Suprapubic skin (tissue), 4 donors: ENCODE measurements at regions not wholly inside any gene's neighbourhood (a gene's known extent, or its start where the extent isn't known, plus 50 kb on each side); places are given as distances from the start of the nearest gene placed in this dataset.
"Not testable (repeated sequence)": the region's sequence is repeated elsewhere in the genome, so short reads cannot be mapped to it uniquely, and the experiment has no call there.

Source experiments
- DNase-seq, 2 donors: peaks; one replicate each; pipeline ENCODE4 v3.0.0-alpha.2; 2019; ENCODE audit warnings: low spot score in 2 of 2
- H3K27ac ChIP-seq: fragments of 200-600 bp; sonication (generic); one replicate; pipeline ENCODE4 v1.5.1; 2019
- H3K27me3 ChIP-seq: fragments of 200-600 bp; sonication (generic); one replicate; pipeline ENCODE4 v1.5.1; 2019
- H3K36me3 ChIP-seq: fragments of 200-600 bp; sonication (generic); one replicate; pipeline ENCODE4 v1.5.1; 2019
- H3K4me1 ChIP-seq: fragments of 200-600 bp; sonication (generic); one replicate; pipeline ENCODE4 v1.5.1; 2019
- H3K4me3 ChIP-seq: fragments of 200-600 bp; sonication (generic); one replicate; pipeline ENCODE4 v1.5.1; 2019; ENCODE audit warnings: mild to moderate bottlenecking
- H3K9me3 ChIP-seq: fragments of 200-600 bp; sonication (generic); one replicate; pipeline ENCODE4 v1.5.1; 2019
- EP300 ChIP-seq: sonication (generic); formaldehyde crosslinking; IDR thresholded peaks from one replicate; pipeline ENCODE4 v1.6.1; 2017; ENCODE audit warnings: antibody characterized with exemption
- POLR2A ChIP-seq, 2 donors: fragments of 450-650 bp; IDR thresholded peaks; one replicate each; pipeline ENCODE4 v1.6.1; 2017; ENCODE audit warnings: antibody characterized with exemption in 2 of 2, mild to moderate bottlenecking in 2 of 2, moderate library complexity in 2 of 2
- POLR2AphosphoS5 ChIP-seq, 3 donors: sonication (generic); formaldehyde crosslinking; IDR thresholded peaks; one replicate each; pipeline ENCODE4 v1.6.1; 2017; ENCODE audit warnings: antibody characterized with exemption in 3 of 3
- WGBS: methylation state at CpG from one replicate; pipeline ENCODE4 v1.1.5; 2018; 5-methylcytosine and 5-hydroxymethylcytosine counted together
- TF ChIP-seq, protein P1 (sequence below), 2 donors: fragments of 200-600 bp in 1 of 2; fragments of 450-650 bp in 1 of 2; sonication (generic) in 1 of 2; IDR thresholded peaks; one replicate each; pipeline ENCODE4 v1.5.1; 2016 to 2019; ENCODE audit warnings: antibody characterized with exemption in 2 of 2, mild to moderate bottlenecking in 1 of 2, moderate library complexity in 1 of 2

DNA sequence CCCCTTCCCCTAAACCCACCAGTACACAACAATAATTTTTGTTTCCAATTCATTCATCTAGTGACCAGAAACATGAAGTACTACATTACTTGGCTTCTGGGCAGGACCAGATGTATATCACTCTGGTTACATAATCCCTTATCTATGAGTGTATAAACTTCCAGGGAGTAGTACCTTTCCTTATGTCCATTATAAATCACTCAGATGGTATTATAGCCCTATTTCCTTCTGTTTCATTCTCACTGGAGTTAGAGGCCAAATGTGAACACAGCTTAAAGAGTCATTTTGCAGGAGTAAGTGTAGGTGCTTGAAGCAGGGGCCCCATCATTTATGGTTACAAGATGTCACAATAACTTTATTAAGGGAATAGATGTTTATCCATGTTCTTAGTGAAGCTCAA lies 894.4 kb upstream of the NXPH2 start:
- TF ChIP-seq EP300 (no peak), POLR2AphosphoS5 (IDR thresholded peaks at IDR 0.05) (no peak), POLR2A (IDR thresholded peaks at IDR 0.05) (no peak)
- TF ChIP-seq, protein P1, sequence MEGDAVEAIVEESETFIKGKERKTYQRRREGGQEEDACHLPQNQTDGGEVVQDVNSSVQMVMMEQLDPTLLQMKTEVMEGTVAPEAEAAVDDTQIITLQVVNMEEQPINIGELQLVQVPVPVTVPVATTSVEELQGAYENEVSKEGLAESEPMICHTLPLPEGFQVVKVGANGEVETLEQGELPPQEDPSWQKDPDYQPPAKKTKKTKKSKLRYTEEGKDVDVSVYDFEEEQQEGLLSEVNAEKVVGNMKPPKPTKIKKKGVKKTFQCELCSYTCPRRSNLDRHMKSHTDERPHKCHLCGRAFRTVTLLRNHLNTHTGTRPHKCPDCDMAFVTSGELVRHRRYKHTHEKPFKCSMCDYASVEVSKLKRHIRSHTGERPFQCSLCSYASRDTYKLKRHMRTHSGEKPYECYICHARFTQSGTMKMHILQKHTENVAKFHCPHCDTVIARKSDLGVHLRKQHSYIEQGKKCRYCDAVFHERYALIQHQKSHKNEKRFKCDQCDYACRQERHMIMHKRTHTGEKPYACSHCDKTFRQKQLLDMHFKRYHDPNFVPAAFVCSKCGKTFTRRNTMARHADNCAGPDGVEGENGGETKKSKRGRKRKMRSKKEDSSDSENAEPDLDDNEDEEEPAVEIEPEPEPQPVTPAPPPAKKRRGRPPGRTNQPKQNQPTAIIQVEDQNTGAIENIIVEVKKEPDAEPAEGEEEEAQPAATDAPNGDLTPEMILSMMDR (IDR thresholded peaks at IDR 0.05), result no peak
- H3K36me3 ChIP-seq, result no peaks in the 10 kb centered on the region

DNA sequence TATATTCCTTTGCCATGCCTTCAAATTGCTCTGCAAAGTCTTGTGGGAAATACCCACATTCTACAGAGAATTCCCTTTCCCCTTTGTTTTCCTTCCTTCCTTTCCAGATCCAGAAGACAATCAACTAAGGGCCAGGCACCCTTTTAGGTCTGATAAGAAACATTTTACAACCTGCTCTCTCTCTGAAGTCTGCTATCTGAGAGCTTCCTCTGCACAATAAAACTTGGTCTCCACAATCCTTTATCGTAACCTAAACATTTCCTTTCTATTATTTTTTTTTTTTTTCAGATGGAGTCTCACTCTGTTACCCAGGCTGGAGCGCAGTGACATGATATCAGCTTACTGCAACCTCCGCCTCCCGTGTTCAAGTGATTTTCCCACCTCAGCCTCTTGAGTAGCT lies 893.3 kb upstream of the NXPH2 start:
- H3K4me1 ChIP-seq, H3K4me3 ChIP-seq, DNase-seq, H3K36me3 ChIP-seq, H3K27ac ChIP-seq, H3K27me3 ChIP-seq, H3K9me3 ChIP-seq: not testable (repeated sequence)
- 83% methylated on average over 4 of the region's 4 CpGs for WGBS

More for the DNA sequence above, 894.4 kb upstream of the NXPH2 start:
- no peaks in the 10 kb centered on the region for H3K9me3 ChIP-seq
- H3K4me1 ChIP-seq, result no peaks in the 10 kb centered on the region
- no peak overlapping the region for H3K4me3 ChIP-seq
- DNase-seq, result no peak
- H3K27me3 ChIP-seq, result no peaks in the 10 kb centered on the region
- H3K27ac ChIP-seq, result no peak overlapping the region

DNA sequence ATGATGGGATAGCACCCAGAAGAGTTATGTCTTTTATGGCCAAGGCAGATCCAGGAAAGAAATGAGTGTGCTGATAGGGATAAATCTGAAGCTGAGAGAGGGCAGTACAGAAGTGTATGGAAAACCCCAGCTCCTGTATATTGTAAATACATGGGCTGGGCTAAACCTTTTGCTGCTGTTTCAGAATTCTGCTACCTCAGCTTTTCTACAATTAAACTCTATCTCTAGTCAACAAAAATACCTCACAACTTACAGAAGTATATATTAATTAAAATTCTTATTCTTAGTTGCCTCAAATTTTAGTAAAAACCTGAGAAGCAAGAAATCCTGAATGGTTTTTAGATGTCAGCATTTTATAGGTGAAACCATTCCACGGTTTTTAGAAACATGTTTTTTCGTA lies 889.5 kb upstream of the NXPH2 start:
- Histone ChIP-seq H3K9me3 (no peaks in the 10 kb centered on the region), H3K27me3 (no peaks in the 10 kb centered on the region), H3K4me1 (no peaks in the 10 kb centered on the region), H3K4me3 (no peak overlapping the region), H3K27ac (no peak overlapping the region), H3K36me3 (no peaks in the 10 kb centered on the region)
- TF ChIP-seq EP300, result no peak
- no peak for TF ChIP-seq POLR2AphosphoS5 (IDR thresholded peaks at IDR 0.05)
- TF ChIP-seq, protein P1 (IDR thresholded peaks at IDR 0.05), result no peak
- no peak for TF ChIP-seq POLR2A (IDR thresholded peaks at IDR 0.05)
- no peak for DNase-seq
- 60% methylated on average over 2 of the region's 2 CpGs for WGBS

DNA sequence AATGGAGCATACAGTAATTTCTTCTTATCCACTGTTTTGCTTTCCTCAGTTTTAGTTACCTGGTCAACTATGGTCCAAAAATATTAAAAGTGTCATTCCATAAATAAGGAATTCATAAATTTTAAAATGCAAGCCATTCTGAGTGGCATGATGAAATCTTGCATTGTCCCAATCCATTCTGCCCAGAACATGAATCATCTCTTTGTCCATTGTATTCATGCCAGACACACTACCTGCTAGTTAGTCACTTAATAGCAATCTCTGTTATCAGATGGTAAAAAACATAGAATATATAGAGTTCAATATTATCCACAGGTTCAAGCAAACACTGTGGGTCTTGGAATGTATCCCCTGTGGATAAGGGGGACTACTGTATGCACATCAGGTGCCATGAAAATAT lies 872.2 kb upstream of the NXPH2 start:
- no peaks in the 10 kb centered on the region for H3K27me3 ChIP-seq
- no peaks in the 10 kb centered on the region for H3K4me1 ChIP-seq
- TF ChIP-seq POLR2A (IDR thresholded peaks at IDR 0.05) (no peak), EP300 (no peak)

DNA sequence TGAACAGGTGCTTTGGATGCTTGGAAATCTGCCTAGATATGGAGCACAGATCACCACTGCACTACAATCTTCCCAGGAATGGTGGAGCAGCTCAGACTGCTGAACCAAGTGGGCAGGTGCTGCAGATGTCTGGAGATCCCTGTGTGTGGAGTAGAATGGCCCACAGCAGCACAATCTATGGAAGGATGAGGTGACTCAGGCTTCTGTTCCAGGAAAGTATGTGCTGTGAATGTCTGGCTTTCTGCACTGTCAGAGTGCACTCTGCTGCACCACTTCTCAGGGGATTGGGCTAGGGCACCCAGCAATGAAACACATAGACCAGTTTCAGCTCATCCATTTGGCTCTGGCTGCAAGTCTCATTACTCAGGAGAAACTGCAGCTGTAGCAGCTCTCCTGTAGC lies 865.4 kb upstream of the NXPH2 start:
- Histone ChIP-seq H3K27me3 (no peaks in the 10 kb centered on the region), H3K27ac (no peak overlapping the region), H3K4me1 (no peaks in the 10 kb centered on the region), H3K36me3 (no peaks in the 10 kb centered on the region), H3K4me3 (no peak overlapping the region), H3K9me3 (no peaks in the 10 kb centered on the region)
- no peak for DNase-seq
- TF ChIP-seq, protein P1 (IDR thresholded peaks at IDR 0.05), result no peak
- no peak for TF ChIP-seq POLR2A (IDR thresholded peaks at IDR 0.05)
- no peak for TF ChIP-seq EP300
- no peak for TF ChIP-seq POLR2AphosphoS5 (IDR thresholded peaks at IDR 0.05)

More for the DNA sequence above, 872.2 kb upstream of the NXPH2 start:
- Histone ChIP-seq H3K27ac (no peak overlapping the region), H3K36me3 (no peaks in the 10 kb centered on the region), H3K4me3 (no peak overlapping the region), H3K9me3 (no peaks in the 10 kb centered on the region)
- DNase-seq, result no peak

DNA sequence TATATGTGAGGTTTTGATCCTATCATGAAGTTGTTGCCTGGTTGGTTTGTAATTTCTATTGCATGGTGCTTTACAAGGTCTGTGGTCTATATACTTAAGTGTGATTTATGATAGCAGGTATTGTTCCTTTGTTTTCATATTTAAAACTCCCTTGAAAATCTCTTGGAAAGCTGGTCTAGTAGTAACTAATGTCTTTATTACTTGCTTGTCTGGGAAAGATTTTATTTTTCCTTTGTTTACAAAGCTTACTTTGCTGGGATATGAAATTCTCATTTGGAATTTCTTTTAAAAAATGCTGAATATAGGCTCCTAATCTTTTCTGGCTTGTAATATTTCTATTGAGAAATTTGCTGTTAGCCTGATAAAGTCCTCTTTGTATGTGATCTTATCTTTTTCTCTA lies 862.9 kb upstream of the NXPH2 start:
- no peak for TF ChIP-seq POLR2A (IDR thresholded peaks at IDR 0.05)
- no peaks in the 10 kb centered on the region for H3K4me1 ChIP-seq
- H3K27me3 ChIP-seq, result no peaks in the 10 kb centered on the region
- no peaks in the 10 kb centered on the region for H3K36me3 ChIP-seq
- H3K4me3 ChIP-seq, result no peak overlapping the region
- H3K27ac ChIP-seq, result no peak overlapping the region
- no peak for DNase-seq
- no peaks in the 10 kb centered on the region for H3K9me3 ChIP-seq

DNA sequence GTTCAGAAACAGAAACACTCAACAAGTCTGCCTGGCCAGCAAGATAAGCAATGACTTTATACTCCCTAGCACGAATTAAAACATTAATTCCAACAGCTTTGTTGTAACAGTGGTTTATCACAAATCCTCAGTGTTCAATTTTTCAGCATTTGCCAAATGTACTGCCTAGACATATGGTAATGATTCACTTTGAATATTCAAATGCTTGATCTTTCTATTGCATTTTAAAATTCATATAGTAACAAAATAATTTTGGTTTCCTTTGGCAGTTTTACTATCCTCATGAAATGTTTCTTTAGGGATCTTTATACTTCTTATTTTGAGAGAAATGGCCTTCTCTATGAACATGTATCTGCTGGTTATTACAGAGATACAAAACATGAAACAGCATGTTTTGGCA lies 851.8 kb upstream of the NXPH2 start:
- no peaks in the 10 kb centered on the region for H3K4me1 ChIP-seq
- H3K4me3 ChIP-seq, result no peak overlapping the region
- H3K9me3 ChIP-seq, result no peaks in the 10 kb centered on the region
- H3K36me3 ChIP-seq, result no peaks in the 10 kb centered on the region
- 26% methylated on average over 1 of the region's 1 CpG for WGBS
- no peak overlapping the region for H3K27ac ChIP-seq
- DNase-seq, result no peak
- TF ChIP-seq EP300 (no peak), POLR2AphosphoS5 (IDR thresholded peaks at IDR 0.05) (no peak), POLR2A (IDR thresholded peaks at IDR 0.05) (no peak)
- TF ChIP-seq, protein P1 (IDR thresholded peaks at IDR 0.05), result no peak
- no peaks in the 10 kb centered on the region for H3K27me3 ChIP-seq
